ENCODE measurements at regions not wholly inside any gene's neighbourhood (a gene's known extent, or its start where the extent isn't known, plus 50 kb on each side); places are given as distances from the start of the nearest gene placed in this dataset.
"Not testable (repeated sequence)": the region's sequence is repeated elsewhere in the genome, so short reads cannot be mapped to it uniquely, and the experiment has no call there.

GRCh38 chr21:15128267-15128666, 63.5 kb upstream of the NRIP1 start (continued):
- no peak for TF ChIP-seq ZBTB10 (tag by site-specific recombination; IDR thresholded peaks at IDR 0.05)

GRCh38 chr21:15128714-15129113, 63.9 kb upstream of the NRIP1 start:
- POLR2A ChIA-PET; H3K4me3 ChIP-seq (ENCODE audit: low read depth, low read length); H3K9me3 ChIP-seq (ENCODE audit: control insufficient read depth, insufficient read depth, low read depth, low read length); H3K27ac ChIP-seq (ENCODE audit: extremely low read depth, low read depth, low read length); H3K36me3 ChIP-seq (ENCODE audit: control insufficient read depth in 2 of 2, insufficient read depth in 1 of 2, low read length in 2 of 2); H3K4me1 ChIP-seq (ENCODE audit: control insufficient read depth, insufficient read depth, low read length): not testable (repeated sequence)
- CTCF ChIA-PET, result interaction anchor here (0.6 to 0.7 kb wide), 2 partner anchors 516 to 987 kb away, joined by 3 read pairs; no protein-coding TSS in a partner anchor

GRCh38 chr21:15130326-15130725, 65.5 kb upstream of the NRIP1 start:
- Histone ChIP-seq H3K4me3 (ENCODE audit: low read depth, low read length) (no peak overlapping the region), H3K36me3 (ENCODE audit: control insufficient read depth in 2 of 2, insufficient read depth in 1 of 2, low read length in 2 of 2) (no peaks in the 10 kb centered on the region), H3K9me3 (ENCODE audit: control insufficient read depth, insufficient read depth, low read depth, low read length) (no peaks in the 10 kb centered on the region), H3K27ac (ENCODE audit: extremely low read depth, low read depth, low read length) (no peak overlapping the region), H3K4me1 (ENCODE audit: control insufficient read depth, insufficient read depth, low read length) (no peaks in the 10 kb centered on the region)
- CTCF ChIA-PET, result interaction anchor here (0.7 kb wide), 1 partner anchor 544 kb away, joined by 6 read pairs; no protein-coding TSS in a partner anchor
- POLR2A ChIA-PET, result no interaction called here
- TF ChIP-seq ZNF391 (tag by site-specific recombination; IDR thresholded peaks at IDR 0.05; ENCODE audit: borderline replicate concordance, low read depth) (no peak), ZNF169 (tag by site-specific recombination; IDR thresholded peaks at IDR 0.05) (no peak), ZBTB49 (tag by site-specific recombination; IDR thresholded peaks at IDR 0.05; ENCODE audit: low read depth) (no peak), ZNF223 (tag by site-specific recombination; IDR thresholded peaks at IDR 0.05) (no peak), ZNF645 (tag by site-specific recombination; IDR thresholded peaks at IDR 0.05) (no peak), ZNF423 (tag by site-specific recombination; IDR thresholded peaks at IDR 0.05) (no peak), OSR2 (tag by site-specific recombination; IDR thresholded peaks at IDR 0.05) (no peak), HIC1 (tag by site-specific recombination; IDR thresholded peaks at IDR 0.05) (no peak), ZNF664 (tag by site-specific recombination; IDR thresholded peaks at IDR 0.05) (no peak), ATF2 (tag by site-specific recombination; IDR thresholded peaks at IDR 0.05; ENCODE audit: low read depth) (no peak), ZNF148 (tag by site-specific recombination; IDR thresholded peaks at IDR 0.05; ENCODE audit: borderline replicate concordance) (no peak), ZNF324 (tag by site-specific recombination; IDR thresholded peaks at IDR 0.05) (no peak), MZF1 (tag by site-specific recombination; IDR thresholded peaks at IDR 0.05; ENCODE audit: borderline replicate concordance) (no peak), ZNF600 (tag by site-specific recombination; IDR thresholded peaks at IDR 0.05) (no peak), ZNF785 (tag by site-specific recombination; IDR thresholded peaks at IDR 0.05) (no peak), ZNF768 (tag by site-specific recombination; IDR thresholded peaks at IDR 0.05) (no peak), ZBTB8A (tag by site-specific recombination; IDR thresholded peaks at IDR 0.05) (no peak), ZNF513 (tag by site-specific recombination; IDR thresholded peaks at IDR 0.05) (no peak)

All from HEK293 (cell line).